ENCODE measurements at regions not wholly inside any gene's neighbourhood (a gene's known extent, or its start where the extent isn't known, plus 50 kb on each side); places are given as distances from the start of the nearest gene placed in this dataset.

DNA sequence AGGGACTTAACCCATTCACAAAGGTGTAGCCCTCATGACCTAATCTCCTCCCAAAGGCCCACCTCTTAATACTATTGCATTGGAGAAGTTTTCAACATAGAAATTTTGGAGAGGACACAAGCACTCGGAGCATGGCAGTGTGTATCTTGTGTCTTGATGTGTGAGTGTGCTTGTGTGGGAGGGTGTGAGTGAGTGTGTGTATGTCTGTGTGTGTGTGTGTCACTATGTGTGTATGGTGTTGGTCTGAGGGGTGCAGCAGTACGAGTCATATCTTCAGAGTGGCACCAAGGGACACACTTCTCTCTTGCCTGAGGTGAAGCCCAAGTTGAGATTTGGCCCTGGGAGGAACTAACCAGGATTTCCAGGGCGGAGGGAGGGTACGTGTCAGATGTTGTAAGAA lies 73.7 kb downstream of the NAV1 start:
- DNase-seq: no peak

DNA sequence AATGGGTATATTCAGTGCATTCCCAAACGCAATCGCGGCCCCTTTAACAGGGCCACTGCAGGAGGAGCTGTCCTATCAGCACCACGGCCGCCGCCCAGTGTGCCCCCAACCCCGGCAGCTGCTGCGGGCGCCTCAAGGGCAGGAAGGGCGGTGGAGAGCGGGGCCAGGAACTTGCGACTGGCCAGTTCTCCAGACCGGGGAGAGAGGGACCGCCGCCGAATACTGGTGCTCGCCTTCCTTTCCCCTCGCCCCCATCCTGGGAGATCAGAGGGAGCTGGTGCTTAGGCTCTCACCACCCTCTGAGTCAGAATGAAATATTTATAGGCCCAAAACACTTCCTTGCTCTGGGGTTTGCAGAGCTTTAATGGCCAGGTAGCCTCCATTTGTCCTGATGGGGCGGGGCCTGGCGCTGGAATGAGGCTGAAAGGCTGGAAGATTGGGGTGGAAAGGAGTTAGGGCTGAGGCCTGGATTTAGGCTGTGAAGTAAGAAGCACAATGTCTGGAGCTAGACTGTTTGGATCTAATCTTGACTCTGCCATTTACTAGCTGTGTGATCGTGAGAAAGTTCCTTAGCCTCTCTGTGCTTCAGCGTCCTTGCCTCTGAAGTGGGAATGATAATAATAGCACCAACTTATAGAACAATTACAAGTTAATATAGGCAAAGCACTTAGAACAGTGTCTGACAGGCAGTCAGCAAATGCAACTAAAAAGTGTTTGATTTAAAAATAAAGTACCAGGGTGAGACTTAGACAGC lies 75.5 kb downstream of the NAV1 start:
- DNase-seq: no peak

DNA sequence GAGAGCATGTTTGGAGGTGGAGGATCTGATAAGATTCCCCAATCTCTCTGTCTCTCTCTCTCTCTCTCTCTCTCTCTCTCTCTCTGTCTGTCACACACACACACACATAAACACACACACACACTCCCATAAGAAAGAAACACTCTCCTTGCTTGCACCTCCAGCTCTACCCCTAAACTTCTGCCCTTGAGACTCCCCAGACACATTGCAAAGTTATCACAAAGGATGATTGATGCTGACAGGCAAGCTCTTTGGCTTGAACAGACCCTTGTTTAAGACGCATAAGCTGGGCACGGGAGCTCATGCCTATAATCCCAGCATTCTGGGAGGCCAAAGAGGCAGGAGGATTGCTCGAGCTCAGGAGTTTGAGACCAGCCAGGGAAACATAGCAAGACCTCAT lies 78.2 kb downstream of the NAV1 start:
- no peak for DNase-seq

GRCh38 chr1:201618389-201618788 lies 79.5 kb downstream of the NAV1 start:
- DNase-seq: no peak

DNA sequence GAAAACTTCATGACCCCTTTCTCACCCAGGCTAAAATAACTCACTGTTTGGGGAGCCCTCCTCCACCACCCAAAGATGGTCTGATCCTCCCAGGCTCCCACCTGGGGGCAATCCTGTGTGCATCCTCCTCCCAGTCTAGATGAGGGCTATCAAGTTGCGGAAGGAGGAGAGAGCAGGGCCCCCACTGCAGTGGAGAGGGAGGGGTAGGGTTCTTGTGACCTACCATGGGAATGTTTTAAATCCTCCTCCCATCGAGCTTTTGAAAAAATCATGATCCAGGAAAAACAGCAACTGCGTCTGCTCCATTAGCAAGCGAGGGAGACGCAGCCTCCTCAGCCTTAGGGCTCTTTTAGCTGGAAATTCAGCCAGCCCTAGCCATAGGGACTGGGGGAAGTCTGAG lies 80.0 kb downstream of the NAV1 start:
- DNase-seq: no peak

DNA sequence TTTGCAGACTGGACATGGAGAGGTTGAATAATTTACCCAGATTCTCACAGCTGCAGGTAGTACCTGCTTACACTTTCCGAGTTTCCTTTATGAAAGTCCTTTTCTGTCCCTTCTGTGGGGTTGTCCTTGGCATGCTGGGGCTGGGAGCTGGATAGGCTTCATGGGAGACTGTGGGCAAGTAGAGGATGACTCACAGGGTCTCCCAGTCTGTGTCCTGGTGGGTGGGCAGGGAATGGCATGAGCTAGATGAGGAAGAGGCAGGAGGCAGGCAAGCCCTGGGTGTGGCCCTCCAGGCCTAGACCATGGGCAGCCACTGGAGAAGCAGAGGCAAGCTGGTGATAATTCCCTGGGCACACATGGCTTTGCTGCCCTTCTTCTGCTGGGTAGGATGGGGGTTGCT lies 80.6 kb downstream of the NAV1 start:
- DNase-seq: no peak

GRCh38 chr1:201622353-201622752 lies 83.4 kb downstream of the NAV1 start:
- no peak for DNase-seq

GRCh38 chr1:201622824-201623223 lies 83.9 kb downstream of the NAV1 start:
- no peak for DNase-seq

DNA sequence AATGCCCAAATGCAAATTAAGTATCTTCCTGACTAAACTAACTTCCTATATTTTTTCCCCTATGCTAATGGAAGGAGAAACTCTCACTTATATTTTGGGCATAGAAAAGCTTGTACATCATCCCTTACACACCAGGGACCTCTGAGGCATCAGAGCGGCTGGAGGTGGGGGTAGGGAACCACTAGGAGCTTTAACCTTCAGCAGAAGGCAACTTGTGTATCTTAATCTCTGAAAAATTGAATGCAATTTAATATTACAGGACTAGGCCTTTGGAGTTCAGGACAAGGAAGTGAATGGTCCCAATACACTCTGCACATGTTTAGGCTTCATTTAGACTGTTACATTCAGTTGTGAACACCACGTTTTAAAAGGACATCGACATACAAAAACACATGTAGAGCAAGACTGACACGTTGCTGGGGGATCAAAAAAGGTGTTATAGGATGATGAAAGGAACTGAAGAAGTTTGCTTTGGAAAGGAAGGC lies 85.9 kb downstream of the NAV1 start:
- no peak for DNase-seq

GRCh38 chr1:201625226-201625761 lies 86.4 kb downstream of the NAV1 start:
- no peak for DNase-seq

GRCh38 chr1:201625851-201626251 lies 86.9 kb downstream of the NAV1 start:
- no peak for DNase-seq

- DNase-seq: no peak
These were observed 87.8 kb downstream of the NAV1 start for GRCh38 chr1:201626629-201627275.

GRCh38 chr1:201628490-201628889 lies 89.6 kb downstream of the NAV1 start:
- no peak for DNase-seq

GRCh38 chr1:201630582-201630981 lies 91.7 kb downstream of the NAV1 start:
- no peak for DNase-seq

- no peak for DNase-seq
These were observed 92.1 kb downstream of the NAV1 start for GRCh38 chr1:201631037-201631436.

DNA sequence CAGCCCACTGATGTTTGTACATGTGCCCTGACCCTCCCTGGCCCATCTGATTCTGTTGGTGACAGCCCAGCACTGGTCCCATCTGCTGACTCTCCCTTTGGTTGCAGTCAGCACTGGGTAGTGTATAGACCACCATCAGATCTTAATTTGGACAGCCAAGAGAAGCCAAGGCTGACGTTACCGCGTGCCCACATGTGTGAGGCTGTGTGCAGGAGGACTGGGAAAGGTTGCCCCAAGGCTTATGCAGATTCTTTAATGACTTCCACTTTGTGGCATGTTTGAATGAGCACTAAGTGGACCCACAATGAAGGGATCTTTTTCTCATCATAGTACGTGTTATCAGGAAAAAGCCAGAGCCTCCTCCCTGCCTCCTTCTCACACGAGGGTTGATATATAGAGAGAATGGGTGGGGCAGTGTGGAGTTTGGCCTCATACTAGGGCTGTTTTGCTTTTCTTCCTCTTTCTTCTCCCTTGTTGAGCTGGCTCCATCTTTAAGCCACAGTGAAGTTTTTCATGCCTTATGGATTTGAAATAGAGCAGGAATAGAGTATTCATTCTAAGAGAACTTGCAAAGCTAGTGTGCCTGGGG lies 93.5 kb downstream of the NAV1 start:
- no peak for DNase-seq

GRCh38 chr1:201633297-201633696 lies 94.4 kb downstream of the NAV1 start:
- DNase-seq: no peak

DNA sequence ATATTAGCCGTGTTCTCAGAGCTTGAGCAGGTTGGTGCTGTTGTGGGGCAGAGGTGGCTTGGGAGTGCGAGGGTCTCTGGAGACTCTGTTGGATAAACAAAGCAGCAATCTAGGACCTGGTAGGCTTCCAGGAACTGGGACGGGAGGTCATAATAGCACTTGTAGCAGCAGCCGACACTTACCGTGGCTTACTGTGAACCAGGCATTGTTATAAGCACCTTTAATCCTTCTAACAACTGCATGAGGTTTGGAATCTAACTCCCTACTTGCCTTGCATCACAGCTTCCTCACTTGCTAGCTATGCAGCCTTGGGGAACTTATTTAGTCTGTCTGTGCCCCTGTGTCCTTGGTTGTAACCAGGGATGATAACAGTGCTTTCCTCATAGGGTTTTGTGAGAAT lies 94.9 kb downstream of the NAV1 start:
- no peak for DNase-seq

DNA sequence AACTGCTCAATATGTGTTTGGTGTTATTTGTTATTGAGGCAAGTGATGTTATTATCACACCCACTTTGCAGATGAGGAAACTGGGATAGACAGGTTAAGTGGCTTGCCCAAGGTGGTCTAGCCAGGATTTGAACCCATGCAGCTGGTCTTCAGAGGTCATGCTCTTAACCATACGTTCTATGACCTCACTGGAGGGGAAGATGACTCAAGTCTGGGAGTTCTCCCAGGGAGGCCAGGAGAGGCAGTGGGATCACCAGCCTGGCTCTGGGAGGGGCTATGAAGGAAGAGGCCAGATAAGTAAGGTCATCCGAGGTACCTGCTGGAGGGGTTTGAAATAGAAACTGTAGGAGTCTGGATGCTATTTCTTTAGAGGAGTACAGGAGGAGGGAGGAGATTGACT lies 95.3 kb downstream of the NAV1 start:
- no peak for DNase-seq

DNA sequence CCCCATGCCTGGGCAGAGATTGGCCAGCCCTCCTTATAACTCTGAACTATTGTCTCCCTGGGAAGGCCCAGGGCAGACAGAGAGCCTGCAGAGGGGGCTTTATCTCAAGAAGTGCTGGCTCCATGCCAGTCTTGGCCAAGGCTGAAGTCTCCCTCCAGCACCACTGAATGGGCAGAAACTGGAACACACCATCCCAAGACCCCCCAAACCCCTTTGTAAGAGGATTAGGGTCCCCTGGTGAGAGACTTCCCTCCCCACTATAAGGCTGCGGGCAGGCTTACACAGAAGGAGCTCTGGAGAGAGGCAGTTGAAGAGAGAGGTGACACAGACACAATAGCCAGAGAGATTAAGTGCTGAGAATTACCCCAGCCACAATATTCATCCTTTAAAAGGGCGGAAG lies 97.2 kb downstream of the NAV1 start:
- DNase-seq: no peak

GRCh38 chr1:201636510-201636971 lies 97.6 kb downstream of the NAV1 start:
- no peak for DNase-seq

DNA sequence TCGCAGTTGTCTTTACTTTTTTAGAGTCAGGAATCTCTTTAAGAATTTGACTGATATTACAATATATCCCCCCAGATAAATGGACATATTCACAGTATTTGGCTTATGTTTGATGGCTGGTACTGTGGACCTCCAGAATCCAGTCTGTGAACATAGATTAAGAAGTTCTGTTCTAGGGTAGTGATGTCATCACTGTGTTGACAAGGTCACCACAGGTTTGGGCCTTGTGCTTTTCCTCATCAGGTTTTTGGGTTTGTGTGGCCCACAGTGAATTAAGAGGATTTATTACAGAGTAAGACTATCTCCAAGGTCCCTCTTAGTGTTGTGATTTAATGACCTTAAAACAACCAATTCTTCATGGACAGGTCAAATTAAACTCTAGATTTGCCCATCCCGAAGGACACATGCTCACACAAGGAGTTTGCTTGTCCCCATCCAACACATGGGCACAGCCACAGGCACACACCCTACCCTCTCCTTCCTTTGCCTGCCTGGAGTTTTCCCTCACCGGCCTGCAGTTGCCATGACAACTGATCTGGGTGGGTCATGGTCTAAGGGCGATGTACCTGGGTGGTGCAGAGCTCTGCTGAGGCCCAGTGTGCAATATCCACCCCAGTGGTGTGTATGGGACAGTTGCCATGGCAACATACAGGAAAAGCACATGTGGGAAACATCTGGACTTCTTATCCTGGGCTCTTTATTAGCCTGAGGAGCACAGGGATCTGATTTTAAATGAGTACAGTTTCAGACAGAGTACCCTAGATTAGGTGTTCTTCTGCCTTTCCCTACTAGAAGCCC lies 98.6 kb downstream of the NAV1 start:
- DNase-seq: no peak

- DNase-seq: no peak
These were observed 100.5 kb downstream of the NAV1 start for GRCh38 chr1:201639391-201639790.
